WI38 (cell line): ENCODE measurements at regions not wholly inside any gene's neighbourhood (a gene's known extent, or its start where the extent isn't known, plus 50 kb on each side); places are given as distances from the start of the nearest gene placed in this dataset.
"Not testable (repeated sequence)": the region's sequence is repeated elsewhere in the genome, so short reads cannot be mapped to it uniquely, and the experiment has no call there.

Experiments used
- H3K4me3 ChIP-seq: 2 replicates; pipeline ENCODE4 v1.5.1; 2011; ENCODE audit warnings: low read depth, mild to moderate bottlenecking, control low read depth, low read length
- TF ChIP-seq, protein P1 (sequence below): IDR thresholded peaks from 2 replicates; pipeline ENCODE4 v1.5.1; 2012; ENCODE audit warnings: low read depth, mild to moderate bottlenecking, control low read depth, low read length

- H3K4me3 ChIP-seq = no peak overlapping the region
- TF ChIP-seq, protein P1, sequence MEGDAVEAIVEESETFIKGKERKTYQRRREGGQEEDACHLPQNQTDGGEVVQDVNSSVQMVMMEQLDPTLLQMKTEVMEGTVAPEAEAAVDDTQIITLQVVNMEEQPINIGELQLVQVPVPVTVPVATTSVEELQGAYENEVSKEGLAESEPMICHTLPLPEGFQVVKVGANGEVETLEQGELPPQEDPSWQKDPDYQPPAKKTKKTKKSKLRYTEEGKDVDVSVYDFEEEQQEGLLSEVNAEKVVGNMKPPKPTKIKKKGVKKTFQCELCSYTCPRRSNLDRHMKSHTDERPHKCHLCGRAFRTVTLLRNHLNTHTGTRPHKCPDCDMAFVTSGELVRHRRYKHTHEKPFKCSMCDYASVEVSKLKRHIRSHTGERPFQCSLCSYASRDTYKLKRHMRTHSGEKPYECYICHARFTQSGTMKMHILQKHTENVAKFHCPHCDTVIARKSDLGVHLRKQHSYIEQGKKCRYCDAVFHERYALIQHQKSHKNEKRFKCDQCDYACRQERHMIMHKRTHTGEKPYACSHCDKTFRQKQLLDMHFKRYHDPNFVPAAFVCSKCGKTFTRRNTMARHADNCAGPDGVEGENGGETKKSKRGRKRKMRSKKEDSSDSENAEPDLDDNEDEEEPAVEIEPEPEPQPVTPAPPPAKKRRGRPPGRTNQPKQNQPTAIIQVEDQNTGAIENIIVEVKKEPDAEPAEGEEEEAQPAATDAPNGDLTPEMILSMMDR = no peak
These were observed 61.3 kb downstream of the FOXA2 start for GRCh38 chr20:22523128-22523498.

GRCh38 chr20:22522701-22523100 lies 61.7 kb downstream of the FOXA2 start:
- H3K4me3 ChIP-seq = no peak overlapping the region
- TF ChIP-seq, protein P1 = no peak

DNA sequence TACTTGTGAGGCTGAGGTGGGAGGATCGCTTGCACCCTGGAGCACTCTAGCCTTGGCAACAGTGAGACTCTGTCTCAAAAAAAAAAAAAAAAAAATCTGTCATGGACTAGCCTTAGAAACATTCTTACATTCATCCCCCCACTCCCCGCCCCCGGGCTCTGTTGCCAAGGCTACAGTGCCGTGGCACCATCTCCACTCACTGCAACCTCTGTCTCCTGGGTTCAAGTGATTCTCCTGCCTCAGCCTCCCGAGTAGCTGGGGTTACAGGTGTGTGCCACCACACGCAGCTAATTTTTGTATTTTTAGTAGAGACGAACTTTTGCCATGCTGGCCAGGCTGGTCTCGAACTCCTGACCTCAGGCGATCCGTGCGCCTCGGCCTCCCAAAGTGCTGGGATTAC lies 62.4 kb downstream of the FOXA2 start:
- not testable (repeated sequence) for H3K4me3 ChIP-seq

- TF ChIP-seq, protein P1 = no peak
- H3K4me3 ChIP-seq = no peak overlapping the region
These were observed 64.0 kb downstream of the FOXA2 start for GRCh38 chr20:22520381-22520780.

GRCh38 chr20:22515264-22515663 lies 69.1 kb downstream of the FOXA2 start:
- TF ChIP-seq, protein P1 = no peak
- no peak overlapping the region for H3K4me3 ChIP-seq

GRCh38 chr20:22513574-22513973 lies 70.8 kb downstream of the FOXA2 start:
- TF ChIP-seq, protein P1 = no peak

GRCh38 chr20:22512911-22513489 lies 71.4 kb downstream of the FOXA2 start:
- TF ChIP-seq, protein P1 = no peak
- no peak overlapping the region for H3K4me3 ChIP-seq

More at GRCh38 chr20:22513574-22513973, 70.8 kb downstream of the FOXA2 start:
- H3K4me3 ChIP-seq = no peak overlapping the region
